ENCODE measurements at regions not wholly inside any gene's neighbourhood (a gene's known extent, or its start where the extent isn't known, plus 50 kb on each side); places are given as distances from the start of the nearest gene placed in this dataset.

- H3K27me3 ChIP-seq (ENCODE audit: insufficient read depth, low read length), result no peaks in the 10 kb centered on the region
- H3K9me3 ChIP-seq (ENCODE audit: low read depth, low read length), result no peaks in the 10 kb centered on the region
- peaks cover 62% of the 10 kb centered on the region for H3K4me1 ChIP-seq (ENCODE audit: insufficient read depth, low read length)
- H3K4me3 ChIP-seq (ENCODE audit: low read length), result no peak overlapping the region
Measured at GRCh38 chr20:19932170-19932667, 84.9 kb upstream of the NAA20 start.

- H3K9me3 ChIP-seq (ENCODE audit: low read depth, low read length), result no peaks in the 10 kb centered on the region
- peak overlapping the region; percentile 40 for H3K4me3 ChIP-seq (ENCODE audit: low read length)
- no peaks in the 10 kb centered on the region for H3K27me3 ChIP-seq (ENCODE audit: insufficient read depth, low read length)
- peaks cover 72% of the 10 kb centered on the region for H3K4me1 ChIP-seq (ENCODE audit: insufficient read depth, low read length)
Measured at GRCh38 chr20:19934792-19935491, 82.2 kb upstream of the NAA20 start.

- Histone ChIP-seq H3K4me3 (ENCODE audit: low read length) (peak overlapping the region; percentile 40), H3K4me1 (ENCODE audit: insufficient read depth, low read length) (peaks cover 78% of the 10 kb centered on the region), H3K9me3 (ENCODE audit: low read depth, low read length) (no peaks in the 10 kb centered on the region), H3K27me3 (ENCODE audit: insufficient read depth, low read length) (no peaks in the 10 kb centered on the region)
Measured at GRCh38 chr20:19935842-19936241, 81.3 kb upstream of the NAA20 start.

GRCh38 chr20:19936466-19937200, 80.5 kb upstream of the NAA20 start:
- Histone ChIP-seq H3K4me1 (ENCODE audit: insufficient read depth, low read length) (peaks cover 86% of the 10 kb centered on the region), H3K9me3 (ENCODE audit: low read depth, low read length) (no peaks in the 10 kb centered on the region), H3K4me3 (ENCODE audit: low read length) (peak overlapping the region; percentile 19), H3K27me3 (ENCODE audit: insufficient read depth, low read length) (no peaks in the 10 kb centered on the region)

- peak overlapping the region; percentile 19 for H3K4me3 ChIP-seq (ENCODE audit: low read length)
- peaks cover 86% of the 10 kb centered on the region for H3K4me1 ChIP-seq (ENCODE audit: insufficient read depth, low read length)
- H3K9me3 ChIP-seq (ENCODE audit: low read depth, low read length), result no peaks in the 10 kb centered on the region
- no peaks in the 10 kb centered on the region for H3K27me3 ChIP-seq (ENCODE audit: insufficient read depth, low read length)
Measured at GRCh38 chr20:19937218-19937617, 79.9 kb upstream of the NAA20 start.

- H3K4me1 ChIP-seq (ENCODE audit: insufficient read depth, low read length), result peaks cover 87% of the 10 kb centered on the region
- H3K4me3 ChIP-seq (ENCODE audit: low read length), result peak overlapping the region; percentile 19
- H3K27me3 ChIP-seq (ENCODE audit: insufficient read depth, low read length), result no peaks in the 10 kb centered on the region
- no peaks in the 10 kb centered on the region for H3K9me3 ChIP-seq (ENCODE audit: low read depth, low read length)
Measured at GRCh38 chr20:19937651-19938420, 79.3 kb upstream of the NAA20 start.

- Histone ChIP-seq H3K4me1 (ENCODE audit: insufficient read depth, low read length) (peaks cover 91% of the 10 kb centered on the region), H3K9me3 (ENCODE audit: low read depth, low read length) (no peaks in the 10 kb centered on the region), H3K4me3 (ENCODE audit: low read length) (no peak overlapping the region), H3K27me3 (ENCODE audit: insufficient read depth, low read length) (no peaks in the 10 kb centered on the region)
Measured at GRCh38 chr20:19938421-19939090, 78.6 kb upstream of the NAA20 start.

GRCh38 chr20:19940988-19941460, 76.1 kb upstream of the NAA20 start:
- Histone ChIP-seq H3K27me3 (ENCODE audit: insufficient read depth, low read length) (no peaks in the 10 kb centered on the region), H3K9me3 (ENCODE audit: low read depth, low read length) (no peaks in the 10 kb centered on the region), H3K4me1 (ENCODE audit: insufficient read depth, low read length) (peaks cover 71% of the 10 kb centered on the region), H3K4me3 (ENCODE audit: low read length) (no peak overlapping the region)

- Histone ChIP-seq H3K27me3 (ENCODE audit: insufficient read depth, low read length) (no peaks in the 10 kb centered on the region), H3K4me1 (ENCODE audit: insufficient read depth, low read length) (peaks cover 55% of the 10 kb centered on the region), H3K4me3 (ENCODE audit: low read length) (no peak overlapping the region)
Measured at GRCh38 chr20:19942611-19943010, 74.6 kb upstream of the NAA20 start.

GRCh38 chr20:19943061-19943521, 74.1 kb upstream of the NAA20 start:
- H3K4me1 ChIP-seq (ENCODE audit: insufficient read depth, low read length), result peaks cover 50% of the 10 kb centered on the region
- H3K4me3 ChIP-seq (ENCODE audit: low read length), result no peak overlapping the region
- H3K9me3 ChIP-seq (ENCODE audit: low read depth, low read length), result no peaks in the 10 kb centered on the region
- no peaks in the 10 kb centered on the region for H3K27me3 ChIP-seq (ENCODE audit: insufficient read depth, low read length)

More at GRCh38 chr20:19942611-19943010, 74.6 kb upstream of the NAA20 start:
- no peaks in the 10 kb centered on the region for H3K9me3 ChIP-seq (ENCODE audit: low read depth, low read length)

- Histone ChIP-seq H3K4me1 (ENCODE audit: insufficient read depth, low read length) (peaks cover 36% of the 10 kb centered on the region), H3K9me3 (ENCODE audit: low read depth, low read length) (no peaks in the 10 kb centered on the region), H3K27me3 (ENCODE audit: insufficient read depth, low read length) (no peaks in the 10 kb centered on the region), H3K4me3 (ENCODE audit: low read length) (no peak overlapping the region)
Measured at GRCh38 chr20:19944772-19945459, 72.2 kb upstream of the NAA20 start.

GRCh38 chr20:19945732-19946670, 71.2 kb upstream of the NAA20 start:
- Histone ChIP-seq H3K4me3 (ENCODE audit: low read length) (no peak overlapping the region), H3K4me1 (ENCODE audit: insufficient read depth, low read length) (peaks cover 28% of the 10 kb centered on the region), H3K27me3 (ENCODE audit: insufficient read depth, low read length) (no peaks in the 10 kb centered on the region), H3K9me3 (ENCODE audit: low read depth, low read length) (no peaks in the 10 kb centered on the region)

- Histone ChIP-seq H3K9me3 (ENCODE audit: low read depth, low read length) (no peaks in the 10 kb centered on the region), H3K27me3 (ENCODE audit: insufficient read depth, low read length) (no peaks in the 10 kb centered on the region), H3K4me3 (ENCODE audit: low read length) (no peak overlapping the region), H3K4me1 (ENCODE audit: insufficient read depth, low read length) (peaks cover 11% of the 10 kb centered on the region)
Measured at GRCh38 chr20:19947611-19948264, 69.4 kb upstream of the NAA20 start.

Measured in mononuclear cell (primary cell).